Neural progenitor cell (in vitro differentiated cells): ENCODE measurements at regions not wholly inside any gene's neighbourhood (a gene's known extent, or its start where the extent isn't known, plus 50 kb on each side); places are given as distances from the start of the nearest gene placed in this dataset.

Source experiments
- DNase-seq: peaks from one replicate; pipeline ENCODE4 v3.0.0-alpha.2; 2016; ENCODE audit warnings: low spot score
- H2AFZ ChIP-seq: fragments of 200-600 bp; sonication (generic); replicated peaks from 2 replicates; pipeline ENCODE4 v1.6.1; 2016; ENCODE audit warnings: antibody characterized with exemption
- H3F3A ChIP-seq: fragments of 200-600 bp; sonication (generic); 2 replicates; pipeline ENCODE4 v1.6.1; 2016; ENCODE audit warnings: antibody characterized with exemption, low read depth
- H3K27ac ChIP-seq: fragments of 200-600 bp; sonication (generic); 2 replicates; pipeline ENCODE4 v1.5.1; 2016; ENCODE audit warnings: mild to moderate bottlenecking
- H3K27me3 ChIP-seq: fragments of 200-600 bp; sonication (generic); 2 replicates; pipeline ENCODE4 v1.6.1; 2016; ENCODE audit warnings: mild to moderate bottlenecking, moderate library complexity
- H3K36me3 ChIP-seq: fragments of 200-600 bp; sonication (generic); 2 replicates; pipeline ENCODE4 v1.5.1; 2016
- H3K4me1 ChIP-seq: fragments of 200-600 bp; sonication (generic); 2 replicates; pipeline ENCODE4 v1.6.1; 2016; ENCODE audit warnings: mixed run types
- H3K4me2 ChIP-seq: fragments of 200-600 bp; sonication (generic); 2 replicates; pipeline ENCODE4 v1.6.1; 2016
- H3K4me3 ChIP-seq: fragments of 200-600 bp; sonication (generic); 2 replicates; pipeline ENCODE4 v1.5.1; 2016
- H3K79me2 ChIP-seq: fragments of 200-600 bp; sonication (generic); 2 replicates; pipeline ENCODE4 v1.6.1; 2016; ENCODE audit warnings: low read depth
- H3K9ac ChIP-seq: fragments of 200-600 bp; sonication (generic); 2 replicates; pipeline ENCODE4 v1.6.1; 2016
- H3K9me3 ChIP-seq: fragments of 200-600 bp; sonication (generic); 2 replicates; pipeline ENCODE4 v1.5.1; 2016; ENCODE audit warnings: low read depth
- H4K20me1 ChIP-seq: fragments of 200-600 bp; sonication (generic); 2 replicates; pipeline ENCODE4 v1.6.1; 2016; ENCODE audit warnings: low read depth
- H3K27ac Mint-ChIP-seq: 3 replicates; pipeline ENCODE4 v1.8.0; 2021; ENCODE audit warnings: mixed read lengths
- H3K27me3 Mint-ChIP-seq: 2 replicates; pipeline ENCODE4 v1.8.0; 2022; ENCODE audit warnings: low read depth, mild to moderate bottlenecking, inconsistent platforms, moderate library complexity, mixed read lengths; ENCODE audit not compliant: insufficient read depth
- H3K36me3 Mint-ChIP-seq: 3 replicates; pipeline ENCODE4 v1.8.0; 2021; ENCODE audit warnings: mixed read lengths
- H3K4me1 Mint-ChIP-seq: 3 replicates; pipeline ENCODE4 v1.8.0; 2021; ENCODE audit warnings: mixed read lengths
- H3K4me3 Mint-ChIP-seq: 3 replicates; pipeline ENCODE4 v1.8.0; 2021; ENCODE audit warnings: mild to moderate bottlenecking, moderate library complexity, mixed read lengths
- H3K9me3 Mint-ChIP-seq: 3 replicates; pipeline ENCODE4 v1.8.0; 2020; ENCODE audit warnings: mixed read lengths
- CTCF ChIP-seq: fragments of 200-600 bp; sonication (generic); IDR thresholded peaks from 2 replicates; pipeline ENCODE4 v1.5.1; 2017; ENCODE audit warnings: antibody characterized with exemption, mild to moderate bottlenecking
- EZH2 ChIP-seq: fragments of 200-600 bp; sonication (generic); IDR thresholded peaks from 2 replicates; pipeline ENCODE4 v1.6.1; 2017; ENCODE audit warnings: antibody characterized with exemption, mild to moderate bottlenecking, moderate library complexity
- EZH2phosphoT487 ChIP-seq: fragments of 200-600 bp; sonication (generic); IDR thresholded peaks from 2 replicates; pipeline ENCODE4 v1.6.1; 2017; ENCODE audit warnings: antibody characterized with exemption

GRCh38 chrX:147757750-147758149, 154.0 kb upstream of the FMR1 start:
- no peaks in the 10 kb centered on the region for H3K36me3 ChIP-seq
- Mint-ChIP-seq H3K4me3 (no peak overlapping the region), H3K27ac (no peak overlapping the region), H3K4me1 (no peaks in the 10 kb centered on the region), H3K9me3 (no peaks in the 10 kb centered on the region), H3K27me3 (peaks cover 2% of the 10 kb centered on the region), H3K36me3 (no peaks in the 10 kb centered on the region)
- no peak overlapping the region for H3K4me3 ChIP-seq
- H3K9ac ChIP-seq: no peak overlapping the region
- no peaks in the 10 kb centered on the region for H3F3A ChIP-seq
- H3K79me2 ChIP-seq: no peaks in the 10 kb centered on the region
- H3K4me1 ChIP-seq: no peaks in the 10 kb centered on the region
- H3K9me3 ChIP-seq: peaks cover 3% of the 10 kb centered on the region
- DNase-seq: no peak
- no peaks in the 10 kb centered on the region for H4K20me1 ChIP-seq
- TF ChIP-seq EZH2phosphoT487 (no peak), EZH2 (no peak), CTCF (no peak)
- no peaks in the 10 kb centered on the region for H3K27me3 ChIP-seq
- H3K27ac ChIP-seq: no peak overlapping the region
- no peak overlapping the region for H2AFZ ChIP-seq
- H3K4me2 ChIP-seq: no peak overlapping the region

DNA sequence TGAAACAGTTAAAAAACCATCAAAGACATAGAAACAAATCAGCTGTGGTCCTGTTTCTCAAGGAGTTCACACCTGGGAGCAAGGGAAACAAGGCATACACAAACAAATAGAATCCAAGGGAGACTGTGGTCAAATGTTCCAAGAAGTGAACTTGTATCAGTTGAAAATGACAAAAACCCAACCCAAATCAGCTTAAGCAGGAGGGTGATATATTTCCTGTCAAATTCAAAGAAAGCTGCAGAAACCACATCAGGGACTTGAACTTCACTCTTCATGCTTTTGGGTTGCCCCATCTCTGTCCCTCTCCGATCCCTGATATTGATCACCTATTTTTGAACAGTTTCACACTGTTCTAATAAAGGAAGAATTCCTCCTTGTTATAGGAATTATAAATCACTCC, 148.6 kb upstream of the FMR1 start:
- peaks cover 3% of the 10 kb centered on the region for H3K9me3 Mint-ChIP-seq
- no peaks in the 10 kb centered on the region for H3K36me3 Mint-ChIP-seq
- H3K4me1 Mint-ChIP-seq: no peaks in the 10 kb centered on the region
- no peak overlapping the region for H3K27ac Mint-ChIP-seq
- H4K20me1 ChIP-seq: no peaks in the 10 kb centered on the region
- H2AFZ ChIP-seq: no peak overlapping the region
- no peaks in the 10 kb centered on the region for H3K36me3 ChIP-seq
- H3K4me1 ChIP-seq: no peaks in the 10 kb centered on the region
- no peaks in the 10 kb centered on the region for H3F3A ChIP-seq
- H3K27me3 ChIP-seq: no peaks in the 10 kb centered on the region
- no peaks in the 10 kb centered on the region for H3K27me3 Mint-ChIP-seq
- H3K27ac ChIP-seq: no peak overlapping the region
- DNase-seq: no peak
- H3K9ac ChIP-seq: no peak overlapping the region
- no peak overlapping the region for H3K4me3 Mint-ChIP-seq
- no peak overlapping the region for H3K4me3 ChIP-seq
- no peaks in the 10 kb centered on the region for H3K9me3 ChIP-seq
- no peak overlapping the region for H3K4me2 ChIP-seq
- TF ChIP-seq CTCF: no peak
- TF ChIP-seq EZH2phosphoT487: no peak
- no peaks in the 10 kb centered on the region for H3K79me2 ChIP-seq

- Histone ChIP-seq H3K79me2 (no peaks in the 10 kb centered on the region), H3K4me2 (no peak overlapping the region), H3K27ac (no peak overlapping the region), H4K20me1 (no peaks in the 10 kb centered on the region), H3K9ac (no peak overlapping the region), H2AFZ (no peak overlapping the region), H3K4me1 (no peaks in the 10 kb centered on the region), H3K36me3 (no peaks in the 10 kb centered on the region), H3K27me3 (no peaks in the 10 kb centered on the region), H3F3A (no peaks in the 10 kb centered on the region), H3K9me3 (no peaks in the 10 kb centered on the region), H3K4me3 (no peak overlapping the region)
- Mint-ChIP-seq H3K36me3 (no peaks in the 10 kb centered on the region), H3K27me3 (no peaks in the 10 kb centered on the region), H3K27ac (no peak overlapping the region), H3K9me3 (peaks cover 3% of the 10 kb centered on the region), H3K4me1 (no peaks in the 10 kb centered on the region), H3K4me3 (no peak overlapping the region)
- no peak for TF ChIP-seq EZH2
- no peak for TF ChIP-seq CTCF
- TF ChIP-seq EZH2phosphoT487: no peak
- DNase-seq: no peak
Observed at GRCh38 chrX:147764868-147765267, 146.9 kb upstream of the FMR1 start.

- Histone ChIP-seq H3K27ac (no peak overlapping the region), H3K36me3 (no peaks in the 10 kb centered on the region), H3K79me2 (no peaks in the 10 kb centered on the region), H3K9me3 (no peaks in the 10 kb centered on the region), H2AFZ (no peak overlapping the region), H3F3A (no peaks in the 10 kb centered on the region), H3K4me1 (no peaks in the 10 kb centered on the region), H3K4me3 (no peak overlapping the region), H3K9ac (no peak overlapping the region), H4K20me1 (no peaks in the 10 kb centered on the region), H3K27me3 (no peaks in the 10 kb centered on the region), H3K4me2 (no peak overlapping the region)
- H3K27me3 Mint-ChIP-seq: no peaks in the 10 kb centered on the region
- H3K36me3 Mint-ChIP-seq: no peaks in the 10 kb centered on the region
- TF ChIP-seq EZH2 (no peak), EZH2phosphoT487 (no peak)
- H3K27ac Mint-ChIP-seq: no peak overlapping the region
- no peak overlapping the region for H3K4me3 Mint-ChIP-seq
- no peaks in the 10 kb centered on the region for H3K4me1 Mint-ChIP-seq
- peaks cover 4% of the 10 kb centered on the region for H3K9me3 Mint-ChIP-seq
- no peak for DNase-seq
Observed at GRCh38 chrX:147770858-147771257, 140.9 kb upstream of the FMR1 start.
